Psoas muscle (tissue), 7 donors: ENCODE measurements at regions not wholly inside any gene's neighbourhood (a gene's known extent, or its start where the extent isn't known, plus 50 kb on each side); places are given as distances from the start of the nearest gene placed in this dataset.

Experiments
- ATAC-seq, 4 donors: fragments of 200-7000 bp; cut with Tn5 transposase; one replicate each; pipeline ENCODE4 v1.9.1; 2020; ENCODE audit warnings: moderate library complexity in 3 of 4, mild to moderate bottlenecking in 2 of 4
- DNase-seq, 2 donors: peaks; one replicate each; pipeline ENCODE4 v3.0.0-alpha.2; 2020
- H3K27ac ChIP-seq: fragments of 200-600 bp; one replicate; pipeline ENCODE4 v1.8.0; 2022
- H3K27me3 ChIP-seq, 3 donors: fragments of 200-600 bp in 1 of 3; one replicate each; pipeline versions ENCODE4 v1.6.1 to v1.8.0; 2013 to 2022; ENCODE audit warnings: low read length in 2 of 3, mild to moderate bottlenecking in 2 of 3, moderate library complexity in 1 of 3; ENCODE audit not compliant: insufficient read depth in 3 of 3
- H3K36me3 ChIP-seq, 2 donors: fragments of 200-600 bp in 1 of 2; one replicate each; pipeline versions ENCODE4 v1.6.1 to v1.8.0; 2013 to 2022; ENCODE audit warnings: low read depth in 1 of 2, mild to moderate bottlenecking in 1 of 2, moderate library complexity in 1 of 2; ENCODE audit not compliant: insufficient read depth in 1 of 2
- H3K4me1 ChIP-seq: fragments of 200-600 bp; one replicate; pipeline ENCODE4 v1.8.0; 2022
- H3K4me3 ChIP-seq: fragments of 200-600 bp; one replicate; pipeline ENCODE4 v1.8.0; 2022; ENCODE audit warnings: mild to moderate bottlenecking
- H3K9me3 ChIP-seq: fragments of 200-600 bp; one replicate; pipeline ENCODE4 v1.8.0; 2022
- WGBS, 3 donors: extraction: QIAGEN DNeasy Blood & Tissue Kit; methylation state at CpG; one replicate each; pipeline versions ENCODE4 v1.1.6 to v1.1.7; 2013; 5-methylcytosine and 5-hydroxymethylcytosine counted together
- intact Hi-C, 2 donors: fragments of 100-400 bp; cut with DNase I; formaldehyde crosslinking; loops; one replicate each; pipeline versions ENCODE4 v1.11.0 to v1.14.2; 2022
- TF ChIP-seq, protein P1 (sequence below): fragments of 200-600 bp; IDR thresholded peaks from one replicate; pipeline ENCODE4 v1.8.0; 2022; ENCODE audit warnings: antibody characterized with exemption
- donor health status: healthy with polysubstance abuse.
- donor health status: DM: no; HTN: no; CAD: no; lungs with moderate emphysema.
- donor health status: Bipolar disorder and iron deficiency.
- donor health status: healthy.
- donor health status: DM: yes; HTN: yes; CAD: no.
- donor health status: DM: no; HTN: no; CAD: no.
- donor health status: DM: yes; HTN: yes; CAD: no.

- no peaks in the 10 kb centered on the region for H3K27me3 ChIP-seq
- no peaks in the 10 kb centered on the region for H3K9me3 ChIP-seq
- H3K4me3 ChIP-seq = no peak overlapping the region
- 21 to 24% (median 22%) methylated on average over 4 of the region's 4 CpGs for WGBS, 3 donors
- ATAC-seq (peak; percentile 82 to 96 (median 90)), DNase-seq (no peak)
- H3K36me3 ChIP-seq = no peaks in the 10 kb centered on the region
- H3K4me1 ChIP-seq = no peaks in the 10 kb centered on the region
- intact Hi-C loops = no loop called here
- no peak overlapping the region for H3K27ac ChIP-seq
- TF ChIP-seq, protein P1, sequence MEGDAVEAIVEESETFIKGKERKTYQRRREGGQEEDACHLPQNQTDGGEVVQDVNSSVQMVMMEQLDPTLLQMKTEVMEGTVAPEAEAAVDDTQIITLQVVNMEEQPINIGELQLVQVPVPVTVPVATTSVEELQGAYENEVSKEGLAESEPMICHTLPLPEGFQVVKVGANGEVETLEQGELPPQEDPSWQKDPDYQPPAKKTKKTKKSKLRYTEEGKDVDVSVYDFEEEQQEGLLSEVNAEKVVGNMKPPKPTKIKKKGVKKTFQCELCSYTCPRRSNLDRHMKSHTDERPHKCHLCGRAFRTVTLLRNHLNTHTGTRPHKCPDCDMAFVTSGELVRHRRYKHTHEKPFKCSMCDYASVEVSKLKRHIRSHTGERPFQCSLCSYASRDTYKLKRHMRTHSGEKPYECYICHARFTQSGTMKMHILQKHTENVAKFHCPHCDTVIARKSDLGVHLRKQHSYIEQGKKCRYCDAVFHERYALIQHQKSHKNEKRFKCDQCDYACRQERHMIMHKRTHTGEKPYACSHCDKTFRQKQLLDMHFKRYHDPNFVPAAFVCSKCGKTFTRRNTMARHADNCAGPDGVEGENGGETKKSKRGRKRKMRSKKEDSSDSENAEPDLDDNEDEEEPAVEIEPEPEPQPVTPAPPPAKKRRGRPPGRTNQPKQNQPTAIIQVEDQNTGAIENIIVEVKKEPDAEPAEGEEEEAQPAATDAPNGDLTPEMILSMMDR = no peak
Observed at GRCh38 chr6:170473301-170473717, 79.8 kb downstream of the PSMB1 start.

DNA sequence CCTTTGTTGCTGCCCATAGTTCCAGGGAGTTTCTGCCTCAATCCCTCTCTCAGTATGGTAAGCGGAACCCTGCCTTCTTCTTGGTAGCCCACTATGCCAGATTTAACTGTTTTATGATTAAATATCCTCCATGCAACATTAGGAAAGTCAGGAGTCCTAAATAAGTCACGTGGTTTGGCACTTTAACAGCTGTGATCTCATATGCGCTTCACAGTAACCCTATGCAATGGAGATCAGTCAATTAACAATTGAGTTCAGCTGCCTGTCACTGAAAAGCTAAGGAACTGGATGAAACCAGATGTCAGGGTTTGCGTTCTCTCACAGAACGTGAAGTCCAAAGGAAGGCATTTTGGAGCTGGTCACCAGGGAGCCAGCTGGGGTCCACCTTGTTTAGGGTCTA is 81.6 kb downstream of the PSMB1 start:
- WGBS, 3 donors = 73 to 83% (median 82%) methylated on average over 5 of the region's 5 CpGs
- no peaks in the 10 kb centered on the region for H3K27me3 ChIP-seq
- no peaks in the 10 kb centered on the region for H3K4me1 ChIP-seq
- DNase-seq = no peak
- no peak for ATAC-seq
- intact Hi-C loops = no loop called here
- H3K9me3 ChIP-seq = no peaks in the 10 kb centered on the region
- no peaks in the 10 kb centered on the region for H3K36me3 ChIP-seq
- H3K27ac ChIP-seq = no peak overlapping the region
- TF ChIP-seq, protein P1 = no peak
- no peak overlapping the region for H3K4me3 ChIP-seq

DNA sequence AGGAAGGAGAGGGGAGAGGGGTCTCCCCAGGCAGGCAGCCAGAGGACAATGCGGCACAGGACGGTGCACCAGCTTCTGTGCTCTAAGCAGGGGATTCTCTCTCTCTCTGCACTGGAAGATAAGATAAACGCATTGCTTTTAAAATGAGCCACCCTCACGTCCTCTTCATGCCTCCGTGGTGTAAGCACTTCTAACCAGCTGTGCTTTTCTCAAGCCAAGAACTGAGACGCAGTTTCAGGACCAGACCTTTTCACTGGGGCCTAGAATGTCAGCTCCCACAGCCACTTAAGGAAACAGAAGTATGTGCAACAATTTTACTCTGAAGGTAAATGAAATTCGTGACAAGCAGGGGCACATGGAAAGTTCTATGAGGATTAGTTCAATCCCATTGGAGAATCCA is 82.4 kb downstream of the PSMB1 start:
- H3K4me1 ChIP-seq = no peaks in the 10 kb centered on the region
- TF ChIP-seq, protein P1 = no peak
- H3K27me3 ChIP-seq = no peaks in the 10 kb centered on the region
- no peaks in the 10 kb centered on the region for H3K36me3 ChIP-seq
- ATAC-seq (no peak), DNase-seq (no peak)
- 57 to 77% (median 61%) methylated on average over 7 of the region's 7 CpGs for WGBS, 3 donors
- no peak overlapping the region for H3K4me3 ChIP-seq
- intact Hi-C loops = no loop called here
- H3K9me3 ChIP-seq = no peaks in the 10 kb centered on the region
- no peak overlapping the region for H3K27ac ChIP-seq

GRCh38 chr6:170464524-170464979 is 88.6 kb downstream of the PSMB1 start:
- DNase-seq = no peak

GRCh38 chr6:170464080-170464479 is 89.0 kb downstream of the PSMB1 start:
- Histone ChIP-seq H3K4me3 (no peak overlapping the region), H3K27me3 (no peaks in the 10 kb centered on the region), H3K9me3 (no peaks in the 10 kb centered on the region), H3K4me1 (no peaks in the 10 kb centered on the region), H3K36me3 (no peaks in the 10 kb centered on the region), H3K27ac (no peak overlapping the region)
- DNase-seq (no peak), ATAC-seq (peak in 1 of 4 donors; percentile 40)
- intact Hi-C loops = no loop called here
- TF ChIP-seq, protein P1 = no peak
- WGBS, 3 donors = 80 to 84% (median 83%) methylated on average over 9 of the region's 9 CpGs

More at GRCh38 chr6:170464524-170464979, 88.6 kb downstream of the PSMB1 start:
- Histone ChIP-seq H3K27ac (no peak overlapping the region), H3K36me3 (no peaks in the 10 kb centered on the region), H3K9me3 (no peaks in the 10 kb centered on the region), H3K4me3 (no peak overlapping the region), H3K4me1 (no peaks in the 10 kb centered on the region), H3K27me3 (no peaks in the 10 kb centered on the region)
- intact Hi-C loops = no loop called here
- ATAC-seq = no peak
- 77 to 91% (median 86%) methylated on average over 7 of the region's 7 CpGs for WGBS, 3 donors
- TF ChIP-seq, protein P1 = no peak
